ENCODE measurements at regions not wholly inside any gene's neighbourhood (a gene's known extent, or its start where the extent isn't known, plus 50 kb on each side); places are given as distances from the start of the nearest gene placed in this dataset.

DNA sequence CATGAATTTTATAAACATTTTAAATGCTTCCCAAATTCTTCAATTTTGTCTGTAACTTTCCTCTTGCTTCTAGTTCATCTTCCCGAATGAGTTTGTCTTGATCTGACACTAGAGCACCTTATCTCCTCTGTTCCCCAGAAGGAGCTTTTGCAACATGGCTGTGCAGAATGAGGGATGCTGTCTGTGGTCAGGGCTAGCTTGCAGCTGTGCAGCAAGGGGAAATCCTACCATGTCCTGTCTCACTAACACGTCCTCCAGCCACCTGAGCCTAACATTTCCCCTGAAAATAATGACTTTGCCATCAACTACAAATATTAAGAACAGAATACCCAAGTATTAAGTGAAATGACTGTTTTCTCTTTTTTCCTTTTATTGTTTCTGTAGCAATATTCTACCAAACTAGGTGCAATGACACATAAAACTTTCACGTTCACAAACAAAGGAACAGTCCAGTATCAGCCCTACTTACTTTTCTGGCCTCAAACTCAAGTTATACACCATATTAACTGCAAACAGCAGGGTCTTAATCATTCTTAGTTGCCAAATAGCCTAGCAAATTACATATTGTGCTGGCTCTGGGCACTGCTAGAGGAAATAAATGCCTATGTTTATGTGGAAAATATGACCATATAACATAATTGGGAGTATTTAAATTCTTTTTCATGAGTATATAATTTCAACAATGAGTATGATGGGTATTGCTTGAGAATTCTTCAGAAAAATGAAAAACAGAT lies 423.3 kb downstream of the CMPK2 start:
- no peak overlapping the region for H3K4me3 ChIP-seq (ENCODE audit: low read length)
- no peak for DNase-seq (ENCODE audit: low read depth)
- TF ChIP-seq, protein P1, sequence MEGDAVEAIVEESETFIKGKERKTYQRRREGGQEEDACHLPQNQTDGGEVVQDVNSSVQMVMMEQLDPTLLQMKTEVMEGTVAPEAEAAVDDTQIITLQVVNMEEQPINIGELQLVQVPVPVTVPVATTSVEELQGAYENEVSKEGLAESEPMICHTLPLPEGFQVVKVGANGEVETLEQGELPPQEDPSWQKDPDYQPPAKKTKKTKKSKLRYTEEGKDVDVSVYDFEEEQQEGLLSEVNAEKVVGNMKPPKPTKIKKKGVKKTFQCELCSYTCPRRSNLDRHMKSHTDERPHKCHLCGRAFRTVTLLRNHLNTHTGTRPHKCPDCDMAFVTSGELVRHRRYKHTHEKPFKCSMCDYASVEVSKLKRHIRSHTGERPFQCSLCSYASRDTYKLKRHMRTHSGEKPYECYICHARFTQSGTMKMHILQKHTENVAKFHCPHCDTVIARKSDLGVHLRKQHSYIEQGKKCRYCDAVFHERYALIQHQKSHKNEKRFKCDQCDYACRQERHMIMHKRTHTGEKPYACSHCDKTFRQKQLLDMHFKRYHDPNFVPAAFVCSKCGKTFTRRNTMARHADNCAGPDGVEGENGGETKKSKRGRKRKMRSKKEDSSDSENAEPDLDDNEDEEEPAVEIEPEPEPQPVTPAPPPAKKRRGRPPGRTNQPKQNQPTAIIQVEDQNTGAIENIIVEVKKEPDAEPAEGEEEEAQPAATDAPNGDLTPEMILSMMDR (IDR thresholded peaks at IDR 0.05; ENCODE audit: insufficient read depth, low read depth, low read length, missing control alignments), result no peak

DNA sequence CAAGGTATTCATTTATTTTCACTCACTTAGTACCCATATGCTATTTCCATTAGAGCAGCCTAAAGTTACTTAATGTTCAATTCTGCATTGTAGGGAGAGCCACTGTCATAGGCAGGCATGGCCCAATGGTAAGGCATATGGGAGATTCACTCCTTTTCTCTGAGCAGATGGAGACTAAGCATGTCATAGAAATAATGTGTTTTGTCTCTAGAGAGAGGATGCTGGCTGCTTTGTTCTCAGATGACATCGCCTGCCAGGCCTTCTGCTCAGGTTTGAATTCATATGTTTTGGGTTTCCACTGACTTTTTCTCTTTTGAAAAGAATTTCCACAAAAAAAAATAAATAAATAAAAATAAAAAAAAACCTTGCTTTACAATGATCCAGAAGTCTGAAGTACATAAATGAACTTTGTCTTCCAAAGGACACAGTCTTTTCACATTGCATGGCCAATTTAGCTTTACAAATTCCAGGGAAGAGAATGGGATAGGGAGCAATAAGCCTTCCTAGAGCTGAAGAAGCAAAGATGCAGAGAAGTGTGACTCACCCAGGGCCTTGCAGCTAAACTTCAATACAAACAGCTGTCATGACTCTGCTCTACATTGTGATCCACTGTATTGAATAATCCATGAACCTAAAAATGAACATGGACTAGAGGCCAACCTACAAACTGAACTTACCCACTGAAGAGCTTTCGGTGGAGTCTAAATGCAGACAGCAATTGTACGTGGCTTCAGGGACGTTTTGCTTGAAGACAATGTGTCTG lies 422.5 kb downstream of the CMPK2 start:
- peak; percentile 22 for DNase-seq (ENCODE audit: low read depth)
- TF ChIP-seq, protein P1 (IDR thresholded peaks at IDR 0.05; ENCODE audit: insufficient read depth, low read depth, low read length, missing control alignments), result no peak
- no peak overlapping the region for H3K4me3 ChIP-seq (ENCODE audit: low read length)

DNA sequence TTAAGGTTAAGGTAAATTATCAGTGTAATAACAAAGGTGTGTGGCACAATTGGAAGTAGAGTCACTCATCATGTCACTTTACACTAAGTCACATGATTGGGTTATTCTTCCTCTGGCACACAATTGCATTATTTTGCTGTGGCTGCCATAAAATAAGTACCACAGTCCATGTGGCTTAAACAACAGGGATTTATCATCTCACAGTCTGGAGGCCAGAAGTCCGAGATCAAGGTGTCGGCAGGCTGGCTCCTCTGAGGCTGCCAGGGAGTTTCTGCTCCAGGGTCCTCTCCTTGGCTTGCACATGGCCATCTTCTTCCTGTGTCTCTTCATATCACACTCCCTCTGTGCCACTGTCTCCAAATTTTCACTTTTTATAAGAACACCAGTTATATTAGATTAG lies 421.2 kb downstream of the CMPK2 start:
- DNase-seq (ENCODE audit: low read depth), result no peak
- TF ChIP-seq, protein P1 (IDR thresholded peaks at IDR 0.05; ENCODE audit: insufficient read depth, low read depth, low read length, missing control alignments), result no peak
- H3K4me3 ChIP-seq (ENCODE audit: low read length), result no peak overlapping the region

GRCh38 chr2:6445156-6445555 lies 420.6 kb downstream of the CMPK2 start:
- TF ChIP-seq, protein P1 (IDR thresholded peaks at IDR 0.05; ENCODE audit: insufficient read depth, low read depth, low read length, missing control alignments), result no peak
- no peak overlapping the region for H3K4me3 ChIP-seq (ENCODE audit: low read length)
- no peak for DNase-seq (ENCODE audit: low read depth)

GRCh38 chr2:6446938-6447608 lies 418.6 kb downstream of the CMPK2 start:
- H3K4me3 ChIP-seq (ENCODE audit: low read length), result no peak overlapping the region
- no peak for DNase-seq (ENCODE audit: low read depth)
- TF ChIP-seq, protein P1 (IDR thresholded peaks at IDR 0.05; ENCODE audit: insufficient read depth, low read depth, low read length, missing control alignments), result no peak

- H3K4me3 ChIP-seq (ENCODE audit: low read length), result no peak overlapping the region
- TF ChIP-seq, protein P1 (IDR thresholded peaks at IDR 0.05; ENCODE audit: insufficient read depth, low read depth, low read length, missing control alignments), result no peak
- no peak for DNase-seq (ENCODE audit: low read depth)
Observed at GRCh38 chr2:6448893-6449292, 416.8 kb downstream of the CMPK2 start.
